Mesendoderm (in vitro differentiated cells): ENCODE measurements at regions not wholly inside any gene's neighbourhood (a gene's known extent, or its start where the extent isn't known, plus 50 kb on each side); places are given as distances from the start of the nearest gene placed in this dataset.

Source experiments
- DNase-seq: peaks from one replicate; pipeline ENCODE4 v3.0.0; 2013
- H2AK5ac ChIP-seq: 2 replicates; pipeline ENCODE4 v1.6.1; 2013; ENCODE audit warnings: low read length, inconsistent platforms
- H2BK120ac ChIP-seq: 2 replicates; pipeline ENCODE4 v1.6.1; 2013; ENCODE audit warnings: low read depth, mild to moderate bottlenecking, low read length, moderate library complexity, mixed read lengths
- H2BK15ac ChIP-seq: replicated peaks from 2 replicates; pipeline ENCODE4 v1.6.1; 2013; ENCODE audit warnings: low read depth, mild to moderate bottlenecking, moderate library complexity
- H2BK5ac ChIP-seq: 2 replicates; pipeline ENCODE4 v1.6.1; 2013; ENCODE audit warnings: low read length, inconsistent platforms
- H3K18ac ChIP-seq: 2 replicates; pipeline ENCODE4 v1.6.1; 2013; ENCODE audit warnings: mild to moderate bottlenecking, low read length, mixed read lengths
- H3K23ac ChIP-seq: one replicate; pipeline ENCODE4 v1.6.1; 2013; ENCODE audit warnings: low read length
- H3K27ac ChIP-seq: 2 replicates; pipeline ENCODE4 v1.5.1; 2013; ENCODE audit warnings: low read depth, mild to moderate bottlenecking, inconsistent platforms, low read length, moderate library complexity
- H3K27me3 ChIP-seq: 2 replicates; pipeline ENCODE4 v1.6.1; 2013; ENCODE audit warnings: low read length, control low read depth, mild to moderate bottlenecking, inconsistent platforms; ENCODE audit not compliant: insufficient read depth, poor library complexity
- H3K36me3 ChIP-seq: 2 replicates; pipeline ENCODE4 v1.6.1; 2013; ENCODE audit warnings: low read length, inconsistent platforms; ENCODE audit not compliant: control insufficient read depth, insufficient read depth
- H3K4ac ChIP-seq: one replicate; pipeline ENCODE4 v1.6.1; 2013; ENCODE audit warnings: low read depth, mild to moderate bottlenecking, low read length, moderate library complexity
- H3K4me1 ChIP-seq: 2 replicates; pipeline ENCODE4 v1.6.1; 2013; ENCODE audit warnings: low read depth, low read length, inconsistent platforms; ENCODE audit not compliant: control insufficient read depth
- H3K4me2 ChIP-seq: 2 replicates; pipeline ENCODE4 v1.6.1; 2013; ENCODE audit warnings: low read length
- H3K4me3 ChIP-seq: 2 replicates; pipeline ENCODE4 v1.5.1; 2013; ENCODE audit warnings: mild to moderate bottlenecking, low read length
- H3K56ac ChIP-seq: one replicate; pipeline ENCODE4 v1.6.1; 2013; ENCODE audit warnings: low read length
- H3K79me1 ChIP-seq: 2 replicates; pipeline ENCODE4 v1.6.1; 2013; ENCODE audit warnings: low read length, inconsistent platforms
- H3K79me2 ChIP-seq: 2 replicates; pipeline ENCODE4 v1.6.1; 2013; ENCODE audit warnings: mild to moderate bottlenecking, low read length; ENCODE audit not compliant: control insufficient read depth, insufficient read depth
- H3K9ac ChIP-seq: 2 replicates; pipeline ENCODE4 v1.6.1; 2013; ENCODE audit warnings: low read length, inconsistent platforms
- H4K5ac ChIP-seq: one replicate; pipeline ENCODE4 v1.6.1; 2013; ENCODE audit warnings: low read length
- H4K8ac ChIP-seq: one replicate; pipeline ENCODE4 v1.6.1; 2013; ENCODE audit warnings: low read depth, mild to moderate bottlenecking, control low read depth, low read length, moderate library complexity
- WGBS: extraction: QIAGEN DNeasy Blood & Tissue Kit; methylation state at CpG from one replicate; pipeline ENCODE4 v1.1.7; 2013; ENCODE audit warnings: low lambda C conversion rate, missing lambda C conversion rate; ENCODE audit not compliant: insufficient coverage; ENCODE audit errors: extremely low coverage; 5-methylcytosine and 5-hydroxymethylcytosine counted together

DNA sequence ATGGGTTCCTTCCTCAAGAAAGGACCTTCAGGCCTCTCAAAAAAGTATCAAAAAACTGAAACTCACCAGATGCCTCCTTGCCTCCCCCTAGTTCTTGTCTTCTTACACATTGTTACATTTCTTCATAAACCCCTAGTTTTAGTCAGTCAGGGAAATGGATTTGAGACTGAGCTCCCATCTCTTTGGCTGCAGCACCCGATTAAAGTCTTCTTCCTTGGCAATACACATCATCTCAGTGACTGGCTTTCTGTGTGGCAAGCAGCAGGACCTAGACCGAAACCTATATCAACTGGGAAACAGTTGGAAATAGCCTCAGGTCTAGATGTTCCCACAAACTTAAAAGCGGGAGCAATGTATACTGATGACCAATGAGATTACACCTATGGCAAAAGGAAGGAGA is 512.2 kb upstream of the PKDCC start:
- Histone ChIP-seq H3K56ac (no peak overlapping the region), H3K4me3 (no peak overlapping the region), H3K27ac (no peak overlapping the region), H2BK120ac (no peak overlapping the region), H4K5ac (no peak overlapping the region), H3K23ac (no peak overlapping the region), H2BK15ac (no peak overlapping the region), H3K4ac (no peak overlapping the region), H4K8ac (no peak overlapping the region), H3K4me2 (no peak overlapping the region), H3K27me3 (no peaks in the 10 kb centered on the region), H2AK5ac (no peak overlapping the region), H3K4me1 (no peaks in the 10 kb centered on the region), H3K36me3 (no peaks in the 10 kb centered on the region), H3K79me2 (no peaks in the 10 kb centered on the region), H2BK5ac (no peak overlapping the region), H3K79me1 (no peaks in the 10 kb centered on the region), H3K9ac (no peak overlapping the region), H3K18ac (no peak overlapping the region)
- WGBS = no CpG with 5 or more reads among the region's 3 CpGs
- DNase-seq = no peak

DNA sequence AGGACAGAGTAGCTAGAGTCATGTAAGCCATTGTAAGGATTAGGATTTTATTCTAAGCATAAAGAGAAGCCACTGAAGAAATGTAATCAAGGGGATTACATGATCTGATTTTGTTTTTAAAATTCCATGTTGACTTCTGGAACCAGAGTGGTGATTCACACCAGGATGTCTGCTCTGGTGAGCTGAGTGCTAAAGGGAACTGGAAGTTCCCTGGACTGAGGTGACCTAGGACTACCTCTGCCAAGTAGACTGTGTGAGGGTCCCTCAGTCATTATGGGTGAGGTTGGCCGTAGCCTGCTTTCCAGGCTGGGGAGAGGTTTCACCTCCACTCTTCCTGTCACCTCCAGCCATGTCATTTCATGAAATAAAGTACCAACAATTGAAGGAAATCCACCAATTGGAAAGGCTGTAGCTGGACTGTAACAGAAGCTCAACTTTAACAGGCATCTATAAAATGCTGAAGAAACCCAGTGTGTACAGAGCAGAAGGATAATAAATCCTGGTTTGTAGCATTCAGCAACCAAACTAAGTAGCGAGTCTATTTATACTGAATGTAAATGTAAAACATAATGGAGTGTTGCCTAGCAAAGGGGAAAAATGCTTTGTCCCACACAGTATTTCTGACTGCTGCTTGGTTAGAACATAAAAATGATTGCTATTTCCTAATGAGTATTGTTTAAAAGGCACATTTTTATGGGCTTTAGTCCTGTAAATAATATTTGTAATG is 507.4 kb upstream of the PKDCC start:
- no peaks in the 10 kb centered on the region for H3K79me1 ChIP-seq
- H3K9ac ChIP-seq = no peak overlapping the region
- DNase-seq = no peak
- H2BK15ac ChIP-seq = no peak overlapping the region
- H3K4me3 ChIP-seq = no peak overlapping the region
- no peak overlapping the region for H2BK120ac ChIP-seq
- no peaks in the 10 kb centered on the region for H3K79me2 ChIP-seq
- no peak overlapping the region for H2AK5ac ChIP-seq
- no peak overlapping the region for H4K8ac ChIP-seq
- H3K27me3 ChIP-seq = no peaks in the 10 kb centered on the region
- no peak overlapping the region for H3K4ac ChIP-seq
- no peaks in the 10 kb centered on the region for H3K36me3 ChIP-seq
- no peak overlapping the region for H3K27ac ChIP-seq
- H3K4me2 ChIP-seq = no peak overlapping the region
- H3K56ac ChIP-seq = no peak overlapping the region
- H3K23ac ChIP-seq = no peak overlapping the region
- no peak overlapping the region for H3K18ac ChIP-seq
- WGBS = no CpG with 5 or more reads among the region's 2 CpGs
- H4K5ac ChIP-seq = no peak overlapping the region
- H2BK5ac ChIP-seq = no peak overlapping the region
- no peaks in the 10 kb centered on the region for H3K4me1 ChIP-seq

DNA sequence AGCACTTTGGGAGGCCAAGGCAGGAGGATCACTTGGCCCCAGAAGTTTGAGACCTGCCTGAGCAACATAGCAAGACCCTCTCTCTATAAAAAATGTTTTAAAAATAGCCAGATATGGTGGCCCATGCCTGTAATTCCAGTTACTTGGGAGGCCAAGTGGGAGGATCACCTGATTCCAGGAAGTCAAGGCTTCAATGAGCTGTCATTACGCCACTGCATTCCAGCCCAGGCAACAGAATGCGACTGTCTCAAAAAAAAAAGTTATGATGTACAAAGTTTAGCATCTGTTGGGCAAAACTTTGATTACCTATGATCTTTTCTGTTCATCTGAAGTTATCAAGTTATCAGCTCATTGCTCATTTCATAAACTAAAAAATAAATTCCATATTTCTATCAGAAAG is 504.1 kb upstream of the PKDCC start:
- Histone ChIP-seq H3K79me1 (no peaks in the 10 kb centered on the region), H3K9ac (no peak overlapping the region), H3K18ac (no peak overlapping the region), H3K56ac (no peak overlapping the region), H4K8ac (no peak overlapping the region), H2BK120ac (no peak overlapping the region), H2AK5ac (no peak overlapping the region), H3K27ac (no peak overlapping the region), H3K4me2 (no peak overlapping the region), H2BK5ac (no peak overlapping the region), H4K5ac (no peak overlapping the region), H3K36me3 (no peaks in the 10 kb centered on the region), H3K23ac (no peak overlapping the region), H3K4me1 (no peaks in the 10 kb centered on the region), H2BK15ac (no peak overlapping the region), H3K27me3 (no peaks in the 10 kb centered on the region), H3K4me3 (no peak overlapping the region), H3K79me2 (no peaks in the 10 kb centered on the region), H3K4ac (no peak overlapping the region)
- no CpG with 5 or more reads among the region's 2 CpGs for WGBS
- no peak for DNase-seq

DNA sequence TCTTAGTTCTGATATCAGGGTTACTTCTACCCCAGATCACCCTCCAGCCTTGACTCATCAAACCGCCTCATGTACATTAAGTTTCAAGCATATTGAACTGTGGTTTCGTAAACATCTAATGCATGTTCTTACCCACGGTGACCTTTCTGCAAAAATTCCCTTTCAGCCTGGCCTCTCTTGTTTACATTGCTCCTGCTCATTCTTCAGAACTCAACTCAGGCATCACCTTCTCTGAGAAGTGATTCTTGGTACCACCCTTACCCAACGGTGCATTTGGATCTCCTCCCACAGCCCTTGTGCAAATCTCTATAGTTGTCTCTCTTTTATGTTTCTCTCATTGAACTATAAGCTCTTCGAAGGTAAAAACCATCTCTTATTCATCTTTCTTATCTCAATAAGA is 503.1 kb upstream of the PKDCC start:
- Histone ChIP-seq H3K79me1 (no peaks in the 10 kb centered on the region), H3K9ac (no peak overlapping the region), H2AK5ac (no peak overlapping the region), H3K27ac (no peak overlapping the region), H4K8ac (no peak overlapping the region), H2BK15ac (no peak overlapping the region), H4K5ac (no peak overlapping the region), H2BK5ac (no peak overlapping the region), H2BK120ac (no peak overlapping the region), H3K56ac (no peak overlapping the region), H3K4ac (no peak overlapping the region), H3K18ac (no peak overlapping the region), H3K27me3 (no peaks in the 10 kb centered on the region), H3K4me3 (no peak overlapping the region), H3K4me1 (no peaks in the 10 kb centered on the region), H3K4me2 (no peak overlapping the region), H3K36me3 (no peaks in the 10 kb centered on the region), H3K23ac (no peak overlapping the region), H3K79me2 (no peaks in the 10 kb centered on the region)
- no CpG with 5 or more reads among the region's 5 CpGs for WGBS
- no peak for DNase-seq

DNA sequence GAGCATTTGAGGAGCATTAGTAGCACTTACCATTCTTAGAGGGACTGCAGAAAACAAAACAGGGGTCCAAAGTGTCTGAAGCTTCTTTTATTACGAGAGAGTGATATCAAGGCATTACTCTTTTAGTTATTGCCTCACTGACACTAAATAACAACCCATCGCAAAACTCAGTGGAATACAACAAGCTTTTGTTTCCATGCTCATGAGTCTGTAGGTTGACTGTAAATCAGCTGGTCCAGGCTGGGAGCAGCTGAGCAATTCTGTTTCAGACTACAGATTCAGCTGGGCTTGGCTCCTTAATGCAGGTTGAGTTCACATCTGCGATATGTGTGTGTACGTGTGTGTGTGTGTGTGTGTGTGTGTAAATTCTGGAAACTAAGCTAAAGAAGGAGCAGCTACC is 501.8 kb upstream of the PKDCC start:
- no peak for DNase-seq
- Histone ChIP-seq H3K23ac (no peak overlapping the region), H4K5ac (no peak overlapping the region), H3K56ac (no peak overlapping the region), H2BK120ac (no peak overlapping the region), H3K27me3 (no peaks in the 10 kb centered on the region), H2BK15ac (no peak overlapping the region), H3K18ac (no peak overlapping the region), H2AK5ac (no peak overlapping the region), H3K79me1 (no peaks in the 10 kb centered on the region), H3K4me3 (no peak overlapping the region), H3K9ac (no peak overlapping the region), H4K8ac (no peak overlapping the region), H3K4me1 (no peaks in the 10 kb centered on the region), H2BK5ac (no peak overlapping the region), H3K4me2 (no peak overlapping the region), H3K36me3 (no peaks in the 10 kb centered on the region), H3K4ac (no peak overlapping the region), H3K27ac (no peak overlapping the region), H3K79me2 (no peaks in the 10 kb centered on the region)
- WGBS = no CpG with 5 or more reads among the region's 4 CpGs

DNA sequence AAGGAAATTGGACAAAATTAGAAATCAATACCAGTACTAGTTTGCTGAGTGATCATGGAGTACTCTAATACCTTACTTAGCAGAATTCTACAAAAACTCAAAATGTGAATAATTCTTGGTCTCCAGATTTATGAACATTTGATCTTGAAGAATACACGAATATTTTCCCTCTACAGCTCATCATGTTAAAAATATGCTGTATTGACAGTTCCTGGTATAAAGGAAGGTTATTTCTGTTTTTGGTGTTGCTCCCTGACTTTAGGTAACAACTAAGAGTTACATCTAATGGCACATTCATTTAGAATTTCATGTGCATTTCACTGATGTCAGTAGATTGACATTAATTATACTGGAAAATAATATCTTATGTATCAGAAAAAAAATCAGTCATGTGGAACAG is 479.2 kb upstream of the PKDCC start:
- no peak overlapping the region for H3K18ac ChIP-seq
- H3K79me1 ChIP-seq = no peaks in the 10 kb centered on the region
- no peak overlapping the region for H2BK15ac ChIP-seq
- H2AK5ac ChIP-seq = no peak overlapping the region
- no peak overlapping the region for H4K8ac ChIP-seq
- no peak overlapping the region for H2BK120ac ChIP-seq
- no peaks in the 10 kb centered on the region for H3K4me1 ChIP-seq
- no peak overlapping the region for H3K27ac ChIP-seq
- no CpG with 5 or more reads among the region's 1 CpG for WGBS
- no peak overlapping the region for H3K4ac ChIP-seq
- no peak overlapping the region for H3K4me2 ChIP-seq
- H3K27me3 ChIP-seq = no peaks in the 10 kb centered on the region
- no peak overlapping the region for H4K5ac ChIP-seq
- no peak overlapping the region for H2BK5ac ChIP-seq
- DNase-seq = no peak
- no peaks in the 10 kb centered on the region for H3K36me3 ChIP-seq
- H3K79me2 ChIP-seq = no peaks in the 10 kb centered on the region
- H3K23ac ChIP-seq = no peak overlapping the region
- H3K4me3 ChIP-seq = no peak overlapping the region
- no peak overlapping the region for H3K9ac ChIP-seq
- no peak overlapping the region for H3K56ac ChIP-seq
